OCI-LY7 (cell line): ENCODE measurements at regions not wholly inside any gene's neighbourhood (a gene's known extent, or its start where the extent isn't known, plus 50 kb on each side); places are given as distances from the start of the nearest gene placed in this dataset.

Experiments
- BruUV-seq: library from RNA; stranded (reverse); fragments of 400-500 nt; replicated peaks from 2 replicates; lab custom pipeline; 2021; lab: Mats Ljungman, UMichigan
- CTCF ChIA-PET: fragments of 300-600 bp; sonication (Branson Sonifier 250); formaldehyde crosslinking; loops from one replicate; lab custom pipeline; 2022; ENCODE audit warnings: antibody characterized with exemption; ENCODE audit not compliant: unreplicated experiment; lab: Charles Lee
- POLR2A ChIA-PET: fragments of 300-600 bp; sonication (Branson Sonifier 250); formaldehyde crosslinking; loops from one replicate; lab custom pipeline; 2022; ENCODE audit warnings: antibody characterized with exemption; lab: Charles Lee
- DNase-seq: peaks from one replicate; pipeline ENCODE4 v3.0.0-alpha.2; 2015; ENCODE audit warnings: low spot score
- H2AFZ ChIP-seq: fragments of 200-600 bp; sonication (generic), shearing (Covaris generic); 2 replicates; pipeline ENCODE4 v1.6.1; 2014; ENCODE audit warnings: mild to moderate bottlenecking, antibody characterized with exemption, low read length, moderate library complexity
- H3K27ac ChIP-seq: fragments of 200-600 bp; sonication (generic); 2 replicates; pipeline ENCODE4 v1.5.1; 2014; ENCODE audit warnings: mixed run types, low read depth, mild to moderate bottlenecking, moderate library complexity, low read length, inconsistent platforms; ENCODE audit not compliant: poor library complexity, severe bottlenecking
- H3K36me3 ChIP-seq: fragments of 200-600 bp; sonication (generic); 2 replicates; pipeline ENCODE4 v1.6.1; 2014; ENCODE audit warnings: mild to moderate bottlenecking, antibody characterized with exemption, low read length, moderate library complexity, mixed read lengths; ENCODE audit not compliant: insufficient read depth
- H3K4me1 ChIP-seq: fragments of 200-600 bp; sonication (generic); 2 replicates; pipeline ENCODE4 v1.5.1; 2014; ENCODE audit warnings: mild to moderate bottlenecking, low read length; ENCODE audit not compliant: insufficient read depth, poor library complexity, severe bottlenecking
- H3K4me2 ChIP-seq: fragments of 200-600 bp; sonication (generic); 2 replicates; pipeline ENCODE4 v1.6.1; 2014; ENCODE audit warnings: mild to moderate bottlenecking, low read length
- H3K4me3 ChIP-seq: fragments of 200-600 bp; sonication (generic); 2 replicates; pipeline ENCODE4 v1.5.1; 2014; ENCODE audit warnings: mild to moderate bottlenecking, low read depth, low read length; ENCODE audit not compliant: poor library complexity, severe bottlenecking
- H3K79me2 ChIP-seq: fragments of 200-600 bp; sonication (generic); 2 replicates; pipeline ENCODE4 v1.6.1; 2016; ENCODE audit warnings: low read depth, mild to moderate bottlenecking, low read length, moderate library complexity, mixed read lengths; ENCODE audit not compliant: insufficient read depth
- H3K9me2 ChIP-seq: fragments of 200-600 bp; sonication (generic); 2 replicates; pipeline ENCODE4 v1.6.1; 2016; ENCODE audit warnings: mild to moderate bottlenecking, low read length, mixed read lengths; ENCODE audit not compliant: insufficient read depth
- H3K9me3 ChIP-seq: fragments of 200-600 bp; sonication (generic); 2 replicates; pipeline ENCODE4 v1.6.1; 2014; ENCODE audit warnings: mild to moderate bottlenecking, mixed run types, low read length, mixed read lengths
- H4K20me1 ChIP-seq: fragments of 200-600 bp; sonication (generic); 2 replicates; pipeline ENCODE4 v1.6.1; 2014; ENCODE audit warnings: mild to moderate bottlenecking, antibody characterized with exemption, low read length, moderate library complexity, mixed read lengths; ENCODE audit not compliant: insufficient read depth
- CTCF ChIP-seq: fragments of 200-600 bp; sonication (generic); conservative IDR thresholded peaks from 2 replicates; pipeline ENCODE4 v1.5.1; 2014; ENCODE audit warnings: mild to moderate bottlenecking, antibody characterized with exemption, low read length, moderate library complexity, mixed read lengths
- EZH2phosphoT487 ChIP-seq: fragments of 200-600 bp; sonication (generic); IDR thresholded peaks from 2 replicates; pipeline ENCODE4 v1.6.1; 2018; ENCODE audit warnings: low read depth, borderline replicate concordance, mild to moderate bottlenecking, mixed run types, antibody characterized with exemption, low read length, moderate library complexity, mixed read lengths
- intact Hi-C: fragments of 100-400 bp; cut with micrococcal nuclease; formaldehyde crosslinking; loops from one replicate; pipeline ENCODE4 v1.10.0; 2022; ENCODE audit not compliant: unreplicated experiment

- BruUV-seq: no TSS peak
- Histone ChIP-seq H3K9me2 (no peaks in the 10 kb centered on the region), H2AFZ (no peak overlapping the region), H3K4me2 (no peak overlapping the region), H3K79me2 (no peaks in the 10 kb centered on the region), H3K4me3 (no peak overlapping the region), H3K27ac (no peak overlapping the region), H3K4me1 (no peaks in the 10 kb centered on the region), H3K9me3 (no peaks in the 10 kb centered on the region), H4K20me1 (no peaks in the 10 kb centered on the region), H3K36me3 (no peaks in the 10 kb centered on the region)
- ChIA-PET CTCF (no interaction called here), POLR2A (no interaction called here)
- intact Hi-C loops: no loop called here
- no peak for TF ChIP-seq CTCF
- no peak for TF ChIP-seq EZH2phosphoT487
- no peak for DNase-seq
Measured at GRCh38 chr11:30683176-30683575, 97.0 kb upstream of the MPPED2 start.

- Histone ChIP-seq H2AFZ (no peak overlapping the region), H3K4me3 (no peak overlapping the region), H3K36me3 (no peaks in the 10 kb centered on the region), H3K4me1 (no peaks in the 10 kb centered on the region), H4K20me1 (no peaks in the 10 kb centered on the region), H3K27ac (no peak overlapping the region), H3K9me3 (no peaks in the 10 kb centered on the region), H3K9me2 (no peaks in the 10 kb centered on the region), H3K79me2 (no peaks in the 10 kb centered on the region), H3K4me2 (no peak overlapping the region)
- no peak for DNase-seq
- TF ChIP-seq EZH2phosphoT487 (no peak), CTCF (no peak)
- no TSS peak for BruUV-seq
- ChIA-PET POLR2A (no interaction called here), CTCF (no interaction called here)
- intact Hi-C loops: no loop called here
Measured at GRCh38 chr11:30666817-30667216, 80.7 kb upstream of the MPPED2 start.

- no TSS peak for BruUV-seq
- intact Hi-C loops: no loop called here
Measured at GRCh38 chr11:30665067-30665466, 78.9 kb upstream of the MPPED2 start.

More at GRCh38 chr11:30665067-30665466, 78.9 kb upstream of the MPPED2 start:
- H3K4me3 ChIP-seq: no peak overlapping the region
- no peaks in the 10 kb centered on the region for H3K9me2 ChIP-seq
- no peaks in the 10 kb centered on the region for H3K79me2 ChIP-seq
- no peaks in the 10 kb centered on the region for H3K9me3 ChIP-seq
- no peaks in the 10 kb centered on the region for H3K36me3 ChIP-seq
- no peak overlapping the region for H3K27ac ChIP-seq
- H3K4me2 ChIP-seq: no peak overlapping the region
- ChIA-PET POLR2A (no interaction called here), CTCF (no interaction called here)
- H3K4me1 ChIP-seq: no peaks in the 10 kb centered on the region
- no peak overlapping the region for H2AFZ ChIP-seq
- DNase-seq: no peak
- H4K20me1 ChIP-seq: no peaks in the 10 kb centered on the region
- no peak for TF ChIP-seq EZH2phosphoT487
